ENCODE measurements at regions not wholly inside any gene's neighbourhood (a gene's known extent, or its start where the extent isn't known, plus 50 kb on each side); places are given as distances from the start of the nearest gene placed in this dataset. TPM values are rescaled to one million over a fixed set of nuclear protein-coding genes. Genes with fewer than 3 reads are reported as not detected.
"Not testable (repeated sequence)": the region's sequence is repeated elsewhere in the genome, so short reads cannot be mapped to it uniquely, and the experiment has no call there.

DNA sequence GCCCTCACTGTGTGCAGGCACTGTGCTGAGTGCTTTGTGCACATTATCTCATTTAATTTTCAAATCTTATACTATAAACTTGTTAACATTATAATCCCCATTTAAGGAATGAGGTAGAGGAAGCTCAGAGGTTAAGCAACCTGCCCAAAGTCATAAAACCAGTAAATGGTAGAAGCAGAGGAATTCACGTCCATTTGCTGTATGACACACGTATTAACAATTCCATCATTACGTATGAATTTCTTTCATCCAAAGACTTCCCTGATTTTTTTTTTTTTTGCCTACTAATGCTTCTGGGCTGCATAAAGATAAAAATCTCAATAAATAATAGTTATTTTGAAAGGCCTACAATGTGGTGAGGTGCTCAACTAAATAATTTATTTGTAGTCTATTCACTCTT is 64.5 kb upstream of the H2AZ1 start:
- H3K27ac ChIP-seq (ENCODE audit: low read depth, low read length), result no peak overlapping the region
- no peaks in the 10 kb centered on the region for H3K9me3 ChIP-seq (ENCODE audit: low read depth, low read length)
- TF ChIP-seq, protein P1, sequence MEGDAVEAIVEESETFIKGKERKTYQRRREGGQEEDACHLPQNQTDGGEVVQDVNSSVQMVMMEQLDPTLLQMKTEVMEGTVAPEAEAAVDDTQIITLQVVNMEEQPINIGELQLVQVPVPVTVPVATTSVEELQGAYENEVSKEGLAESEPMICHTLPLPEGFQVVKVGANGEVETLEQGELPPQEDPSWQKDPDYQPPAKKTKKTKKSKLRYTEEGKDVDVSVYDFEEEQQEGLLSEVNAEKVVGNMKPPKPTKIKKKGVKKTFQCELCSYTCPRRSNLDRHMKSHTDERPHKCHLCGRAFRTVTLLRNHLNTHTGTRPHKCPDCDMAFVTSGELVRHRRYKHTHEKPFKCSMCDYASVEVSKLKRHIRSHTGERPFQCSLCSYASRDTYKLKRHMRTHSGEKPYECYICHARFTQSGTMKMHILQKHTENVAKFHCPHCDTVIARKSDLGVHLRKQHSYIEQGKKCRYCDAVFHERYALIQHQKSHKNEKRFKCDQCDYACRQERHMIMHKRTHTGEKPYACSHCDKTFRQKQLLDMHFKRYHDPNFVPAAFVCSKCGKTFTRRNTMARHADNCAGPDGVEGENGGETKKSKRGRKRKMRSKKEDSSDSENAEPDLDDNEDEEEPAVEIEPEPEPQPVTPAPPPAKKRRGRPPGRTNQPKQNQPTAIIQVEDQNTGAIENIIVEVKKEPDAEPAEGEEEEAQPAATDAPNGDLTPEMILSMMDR (IDR thresholded peaks at IDR 0.05; ENCODE audit: extremely low read depth, low read depth, low read length), result no peak
- H3K4me2 ChIP-seq (ENCODE audit: insufficient read depth, low read length), result no peak overlapping the region
- no peaks in the 10 kb centered on the region for H3K4me1 ChIP-seq (ENCODE audit: insufficient read depth, low read length)
- H3K4me3 ChIP-seq (ENCODE audit: insufficient read depth, low read length), result no peak overlapping the region
- DNase-seq (ENCODE audit: insufficient read length, low spot score, missing footprints), result no peak
- H3K79me2 ChIP-seq (ENCODE audit: insufficient read depth, low read length), result no peaks in the 10 kb centered on the region
- H3K27me3 ChIP-seq (ENCODE audit: insufficient read depth, low read length), result no peaks in the 10 kb centered on the region
- no peak overlapping the region for H2AFZ ChIP-seq (ENCODE audit: low read length)
- no peaks in the 10 kb centered on the region for H4K20me1 ChIP-seq (ENCODE audit: insufficient read depth, low read length)
- H3K36me3 ChIP-seq (ENCODE audit: insufficient read depth, low read length), result no peaks in the 10 kb centered on the region

DNA sequence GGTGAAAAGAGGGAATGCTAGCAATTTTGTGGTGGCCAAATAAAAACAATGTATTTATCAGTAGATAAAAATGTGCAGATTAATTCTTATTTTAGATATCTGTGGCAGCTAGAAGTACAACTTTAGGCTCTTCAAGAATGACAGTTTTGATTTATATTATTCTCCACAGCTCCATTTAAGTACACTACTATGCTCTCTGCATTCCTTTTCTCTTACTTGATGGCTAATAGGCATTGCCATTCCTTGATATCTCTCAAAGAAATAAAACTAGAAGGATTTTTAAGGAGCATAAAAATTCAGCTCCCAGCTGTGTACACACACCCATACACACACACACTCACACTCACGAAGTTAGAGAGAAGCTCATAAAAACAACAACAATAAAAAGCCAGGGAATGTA is 59.4 kb upstream of the H2AZ1 start:
- Histone ChIP-seq H4K20me1 (ENCODE audit: insufficient read depth, low read length) (no peaks in the 10 kb centered on the region), H3K4me1 (ENCODE audit: insufficient read depth, low read length) (no peaks in the 10 kb centered on the region), H3K4me3 (ENCODE audit: insufficient read depth, low read length) (no peak overlapping the region), H2AFZ (ENCODE audit: low read length) (no peak overlapping the region), H3K27ac (ENCODE audit: low read depth, low read length) (no peak overlapping the region), H3K9me3 (ENCODE audit: low read depth, low read length) (no peaks in the 10 kb centered on the region), H3K36me3 (ENCODE audit: insufficient read depth, low read length) (no peaks in the 10 kb centered on the region), H3K79me2 (ENCODE audit: insufficient read depth, low read length) (no peaks in the 10 kb centered on the region), H3K27me3 (ENCODE audit: insufficient read depth, low read length) (no peaks in the 10 kb centered on the region), H3K4me2 (ENCODE audit: insufficient read depth, low read length) (no peak overlapping the region)
- DNase-seq (ENCODE audit: insufficient read length, low spot score, missing footprints), result no peak
- TF ChIP-seq, protein P1 (IDR thresholded peaks at IDR 0.05; ENCODE audit: extremely low read depth, low read depth, low read length), result no peak

DNA sequence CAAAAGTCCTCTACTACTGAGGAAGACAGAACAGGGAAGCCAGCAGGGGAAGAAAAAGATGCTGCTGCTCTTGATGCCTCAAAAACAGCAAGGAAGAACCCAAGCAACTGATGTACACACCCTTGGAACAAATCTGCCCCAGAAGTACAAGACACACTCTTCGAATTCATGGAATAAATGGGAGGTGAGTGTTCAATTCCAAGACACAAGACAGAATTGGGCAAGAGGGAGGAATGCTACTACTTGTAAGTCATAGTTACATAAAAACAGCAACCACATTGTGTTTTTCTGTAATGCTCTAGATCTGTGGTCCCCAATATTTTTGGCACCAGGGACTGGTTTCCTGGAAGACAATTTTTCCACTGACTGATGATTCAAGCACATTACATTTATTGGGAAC is 58.0 kb upstream of the H2AZ1 start:
- no peak overlapping the region for H3K27ac ChIP-seq (ENCODE audit: low read depth, low read length)
- TF ChIP-seq, protein P1 (IDR thresholded peaks at IDR 0.05; ENCODE audit: extremely low read depth, low read depth, low read length), result no peak

DNA sequence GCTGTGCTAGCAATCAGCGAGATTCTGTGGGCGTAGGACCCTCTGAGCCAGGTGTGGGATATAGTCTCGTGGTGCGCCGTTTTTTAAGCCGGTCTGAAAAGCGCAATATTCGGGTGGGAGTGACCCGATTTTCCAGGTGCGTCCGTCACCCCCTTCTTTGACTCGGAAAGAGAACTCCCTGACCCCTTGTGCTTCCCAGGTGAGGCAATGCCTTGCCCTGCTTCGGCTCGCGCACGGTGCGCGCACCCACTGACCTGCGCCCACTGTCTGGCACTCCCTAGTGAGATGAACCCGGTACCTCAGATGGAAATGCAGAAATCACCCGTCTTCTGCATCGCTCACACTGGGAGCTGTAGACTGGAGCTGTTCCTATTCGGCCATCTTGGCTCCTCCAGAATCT is 56.1 kb upstream of the H2AZ1 start:
- not testable (repeated sequence) for H4K20me1 ChIP-seq (ENCODE audit: insufficient read depth, low read length)

More for the DNA sequence above, 58.0 kb upstream of the H2AZ1 start:
- Histone ChIP-seq H3K36me3 (ENCODE audit: insufficient read depth, low read length) (no peaks in the 10 kb centered on the region), H3K4me3 (ENCODE audit: insufficient read depth, low read length) (no peak overlapping the region), H4K20me1 (ENCODE audit: insufficient read depth, low read length) (no peaks in the 10 kb centered on the region), H3K9me3 (ENCODE audit: low read depth, low read length) (no peaks in the 10 kb centered on the region), H3K27me3 (ENCODE audit: insufficient read depth, low read length) (no peaks in the 10 kb centered on the region), H3K4me1 (ENCODE audit: insufficient read depth, low read length) (no peaks in the 10 kb centered on the region), H3K79me2 (ENCODE audit: insufficient read depth, low read length) (no peaks in the 10 kb centered on the region), H3K4me2 (ENCODE audit: insufficient read depth, low read length) (no peak overlapping the region), H2AFZ (ENCODE audit: low read length) (no peak overlapping the region)
- peak; percentile 27 for DNase-seq (ENCODE audit: insufficient read length, low spot score, missing footprints)

More for the DNA sequence above, 56.1 kb upstream of the H2AZ1 start:
- not testable (repeated sequence) for H3K27ac ChIP-seq (ENCODE audit: low read depth, low read length); H3K27me3 ChIP-seq (ENCODE audit: insufficient read depth, low read length); H3K79me2 ChIP-seq (ENCODE audit: insufficient read depth, low read length); H3K4me3 ChIP-seq (ENCODE audit: insufficient read depth, low read length); H3K4me1 ChIP-seq (ENCODE audit: insufficient read depth, low read length); H3K36me3 ChIP-seq (ENCODE audit: insufficient read depth, low read length); H3K4me2 ChIP-seq (ENCODE audit: insufficient read depth, low read length); DNase-seq (ENCODE audit: insufficient read length, low spot score, missing footprints); H3K9me3 ChIP-seq (ENCODE audit: low read depth, low read length); H2AFZ ChIP-seq (ENCODE audit: low read length)

Small RNA genes lying in the stretch of these regions (small RNA-seq; reads per million reads assigned to genes)
- not detected for gene DYNLL1P6

All from osteoblast (primary cell).